ENCODE measurements at regions not wholly inside any gene's neighbourhood (a gene's known extent, or its start where the extent isn't known, plus 50 kb on each side); places are given as distances from the start of the nearest gene placed in this dataset.

DNA sequence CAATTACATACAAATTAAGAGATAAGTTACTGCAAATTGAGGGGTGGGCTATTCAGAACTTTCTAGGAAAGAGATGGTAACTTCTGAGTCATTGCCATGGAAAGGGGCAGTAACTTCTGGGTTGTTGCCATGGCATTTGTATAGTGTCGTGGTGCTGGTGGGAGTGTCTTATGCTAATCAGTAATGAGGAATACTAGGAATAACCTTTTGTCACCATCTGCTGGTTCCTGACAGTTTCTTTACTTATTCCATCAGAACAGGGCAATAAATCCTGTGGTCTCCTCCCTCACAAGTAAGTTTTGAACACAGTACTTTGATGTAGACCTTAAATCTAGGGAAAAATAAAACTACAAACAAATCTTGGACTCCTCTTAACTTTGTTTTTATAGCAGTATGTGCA is 435.4 kb downstream of the BCL11A start:
- no peak overlapping the region for H3K9ac ChIP-seq (ENCODE audit: low read depth in 2 of 2, low read length in 2 of 2)
- DNase-seq = no peak
- no peak overlapping the region for H3K27ac ChIP-seq
- no peaks in the 10 kb centered on the region for H3K9me3 ChIP-seq
- H3K4me3 ChIP-seq = no peak overlapping the region
- H3K36me3 ChIP-seq = no peaks in the 10 kb centered on the region
- intact Hi-C loops (cut with DNase I) = no loop called here
- H3K27me3 ChIP-seq = no peaks in the 10 kb centered on the region
- no peaks in the 10 kb centered on the region for H3K4me1 ChIP-seq
- TF ChIP-seq, protein P1, sequence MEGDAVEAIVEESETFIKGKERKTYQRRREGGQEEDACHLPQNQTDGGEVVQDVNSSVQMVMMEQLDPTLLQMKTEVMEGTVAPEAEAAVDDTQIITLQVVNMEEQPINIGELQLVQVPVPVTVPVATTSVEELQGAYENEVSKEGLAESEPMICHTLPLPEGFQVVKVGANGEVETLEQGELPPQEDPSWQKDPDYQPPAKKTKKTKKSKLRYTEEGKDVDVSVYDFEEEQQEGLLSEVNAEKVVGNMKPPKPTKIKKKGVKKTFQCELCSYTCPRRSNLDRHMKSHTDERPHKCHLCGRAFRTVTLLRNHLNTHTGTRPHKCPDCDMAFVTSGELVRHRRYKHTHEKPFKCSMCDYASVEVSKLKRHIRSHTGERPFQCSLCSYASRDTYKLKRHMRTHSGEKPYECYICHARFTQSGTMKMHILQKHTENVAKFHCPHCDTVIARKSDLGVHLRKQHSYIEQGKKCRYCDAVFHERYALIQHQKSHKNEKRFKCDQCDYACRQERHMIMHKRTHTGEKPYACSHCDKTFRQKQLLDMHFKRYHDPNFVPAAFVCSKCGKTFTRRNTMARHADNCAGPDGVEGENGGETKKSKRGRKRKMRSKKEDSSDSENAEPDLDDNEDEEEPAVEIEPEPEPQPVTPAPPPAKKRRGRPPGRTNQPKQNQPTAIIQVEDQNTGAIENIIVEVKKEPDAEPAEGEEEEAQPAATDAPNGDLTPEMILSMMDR (IDR thresholded peaks at IDR 0.05) = no peak

DNA sequence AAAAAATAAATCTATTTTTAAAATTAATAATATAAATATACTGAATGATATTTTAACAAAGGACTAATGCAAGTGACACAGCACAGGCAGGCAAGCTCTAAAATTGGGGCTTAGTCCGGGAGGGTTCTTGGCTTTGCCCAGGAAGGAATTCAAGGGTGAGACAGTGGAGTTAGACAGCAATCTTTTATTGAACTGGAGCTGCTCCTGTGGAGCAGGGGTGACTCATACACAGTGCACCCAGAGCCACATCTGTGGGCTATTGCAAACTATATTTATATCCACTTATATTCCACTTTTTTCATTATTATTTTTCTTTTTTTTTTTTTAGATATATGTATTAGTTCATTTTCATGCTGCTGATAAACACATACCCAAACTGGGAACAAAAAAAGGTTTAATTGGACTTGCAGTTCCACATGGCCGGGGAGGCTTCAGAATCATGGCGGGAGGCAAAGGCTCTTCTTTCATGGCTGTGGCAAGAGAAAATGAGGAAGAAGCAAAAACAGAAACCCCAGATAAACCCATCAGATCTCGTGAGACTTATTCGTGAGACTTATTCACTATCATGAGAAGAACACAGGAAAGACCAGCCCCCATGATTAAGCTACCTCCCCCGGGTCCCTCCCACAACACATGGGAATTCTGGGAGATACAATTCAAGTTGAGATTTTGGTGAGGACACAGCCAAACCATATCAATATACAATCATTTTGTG is 437.1 kb downstream of the BCL11A start:
- no peaks in the 10 kb centered on the region for H3K4me1 ChIP-seq
- no peak overlapping the region for H3K27ac ChIP-seq

DNA sequence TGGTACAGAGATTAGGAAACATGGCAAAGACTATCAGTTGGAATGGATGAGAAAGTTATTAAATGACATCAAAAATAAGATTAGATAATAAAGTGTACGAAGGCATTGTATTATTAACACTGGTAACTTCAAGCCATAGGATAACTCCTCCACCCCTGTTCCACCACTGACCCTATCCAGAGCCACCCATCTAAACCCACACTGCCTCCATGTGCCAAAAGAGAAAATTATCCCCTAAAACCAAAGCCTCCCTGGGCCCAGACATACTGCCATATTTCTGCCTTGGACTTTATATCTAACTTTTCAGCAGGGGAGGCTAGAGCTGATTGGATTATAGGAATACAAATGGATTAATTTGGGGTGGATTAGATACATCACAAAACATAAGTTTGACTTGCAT is 443.7 kb downstream of the BCL11A start:
- H3K4me3 ChIP-seq = no peak overlapping the region
- H3K9ac ChIP-seq (ENCODE audit: low read depth in 2 of 2, low read length in 2 of 2) = no peak overlapping the region
- TF ChIP-seq, protein P1 (IDR thresholded peaks at IDR 0.05) = no peak
- no peak overlapping the region for H3K27ac ChIP-seq
- H3K4me1 ChIP-seq = no peaks in the 10 kb centered on the region
- no peaks in the 10 kb centered on the region for H3K9me3 ChIP-seq
- intact Hi-C loops (cut with DNase I) = loop anchor here (5.0 kb wide), 1 partner anchor 662 kb away; no protein-coding TSS in a partner anchor
- no peaks in the 10 kb centered on the region for H3K36me3 ChIP-seq
- DNase-seq = no peak
- no peaks in the 10 kb centered on the region for H3K27me3 ChIP-seq

More for the DNA sequence above, 437.1 kb downstream of the BCL11A start:
- H3K9ac ChIP-seq (ENCODE audit: low read depth in 2 of 2, low read length in 2 of 2) = no peak overlapping the region
- no peaks in the 10 kb centered on the region for H3K36me3 ChIP-seq
- no peak for DNase-seq
- TF ChIP-seq, protein P1 (IDR thresholded peaks at IDR 0.05) = no peak
- no peaks in the 10 kb centered on the region for H3K27me3 ChIP-seq
- H3K4me3 ChIP-seq = no peak overlapping the region
- intact Hi-C loops (cut with DNase I) = no loop called here
- no peaks in the 10 kb centered on the region for H3K9me3 ChIP-seq

DNA sequence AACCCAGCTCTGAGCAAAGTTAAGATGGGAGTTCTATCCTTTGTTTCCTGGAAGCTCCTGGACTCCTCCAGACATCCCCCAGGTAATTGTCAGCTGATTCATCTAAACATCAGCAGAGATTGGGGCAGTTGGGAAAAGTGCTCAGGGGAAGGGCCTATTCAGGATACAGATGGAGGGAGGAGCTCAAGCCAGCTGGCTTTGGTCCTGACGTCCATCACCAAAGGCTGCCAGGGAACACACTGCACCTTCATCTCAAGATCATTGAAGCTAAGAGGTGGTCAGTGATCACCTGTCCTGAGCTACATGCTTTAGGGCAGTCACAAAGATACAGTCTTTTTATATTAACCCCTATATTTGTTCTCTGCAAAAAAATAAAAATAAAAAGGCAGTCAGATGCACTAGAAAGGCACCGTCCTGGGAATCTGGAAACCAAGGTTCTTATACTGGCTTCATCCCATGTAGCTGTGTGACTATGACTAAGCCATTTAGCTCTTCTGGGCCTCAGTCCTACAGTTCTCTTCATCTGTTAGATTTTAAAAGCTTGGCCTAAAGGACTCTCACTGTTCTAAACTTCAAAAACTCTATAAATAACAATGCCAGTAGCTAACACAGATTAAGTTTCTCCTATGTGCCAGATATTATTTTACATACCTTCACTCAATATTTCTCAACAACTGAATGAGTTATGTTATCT is 446.5 kb downstream of the BCL11A start:
- Histone ChIP-seq H3K4me1 (no peaks in the 10 kb centered on the region), H3K27ac (no peak overlapping the region), H3K9me3 (no peaks in the 10 kb centered on the region), H3K9ac (ENCODE audit: low read depth in 2 of 2, low read length in 2 of 2) (no peak overlapping the region), H3K4me3 (no peak overlapping the region), H3K27me3 (no peaks in the 10 kb centered on the region), H3K36me3 (no peaks in the 10 kb centered on the region)
- intact Hi-C loops (cut with DNase I) = no loop called here
- DNase-seq = no peak
- TF ChIP-seq, protein P1 (IDR thresholded peaks at IDR 0.05) = no peak

DNA sequence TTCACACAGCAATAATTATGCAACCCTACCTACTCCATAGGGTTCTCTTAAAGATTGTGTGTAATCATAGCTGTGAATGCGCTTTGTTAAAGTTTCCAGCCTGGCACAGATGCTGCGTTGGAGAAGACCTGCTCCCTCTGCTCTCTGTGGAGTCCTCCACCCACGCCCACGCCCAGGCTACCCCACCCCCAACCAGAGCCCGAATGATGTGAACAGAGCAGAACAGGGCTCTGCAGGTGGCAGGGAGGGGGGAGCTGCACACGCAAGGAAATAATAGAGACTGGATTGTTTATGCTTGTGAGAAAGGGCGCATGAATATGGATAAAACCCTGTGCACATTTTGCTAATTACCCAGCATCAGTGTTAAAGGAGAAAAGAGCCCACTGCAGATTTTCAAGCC is 447.5 kb downstream of the BCL11A start:
- Histone ChIP-seq H3K4me1 (no peaks in the 10 kb centered on the region), H3K27ac (no peak overlapping the region), H3K27me3 (no peaks in the 10 kb centered on the region), H3K36me3 (no peaks in the 10 kb centered on the region), H3K4me3 (no peak overlapping the region), H3K9me3 (no peaks in the 10 kb centered on the region), H3K9ac (ENCODE audit: low read depth in 2 of 2, low read length in 2 of 2) (no peak overlapping the region)
- no peak for DNase-seq
- intact Hi-C loops (cut with DNase I) = no loop called here
- TF ChIP-seq, protein P1 (IDR thresholded peaks at IDR 0.05) = no peak
